ENCODE measurements at regions not wholly inside any gene's neighbourhood (a gene's known extent, or its start where the extent isn't known, plus 50 kb on each side); places are given as distances from the start of the nearest gene placed in this dataset.
"Not testable (repeated sequence)": the region's sequence is repeated elsewhere in the genome, so short reads cannot be mapped to it uniquely, and the experiment has no call there.

DNA sequence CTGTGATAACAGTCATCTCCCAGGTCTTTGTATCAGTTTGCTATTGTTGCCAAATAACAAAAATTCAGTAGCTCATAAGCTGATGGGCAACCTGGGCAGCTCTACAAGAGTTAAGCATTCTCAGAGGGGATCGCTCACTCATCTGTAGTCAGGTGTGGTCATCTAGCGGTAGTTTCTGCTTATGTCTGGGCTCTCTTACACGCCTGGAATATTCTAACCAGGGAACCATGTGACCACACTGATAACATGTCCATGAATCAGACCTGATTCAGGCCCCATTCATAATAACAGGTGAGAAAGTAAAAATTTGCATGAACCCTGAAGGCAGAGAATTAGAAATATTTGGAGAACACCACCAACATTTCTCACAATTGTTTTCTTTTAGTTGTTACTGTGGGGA lies 576.1 kb downstream of the SLCO4C1 start:
- no peak overlapping the region for H3K4me3 ChIP-seq (ENCODE audit: insufficient read depth, low read length, poor library complexity, severe bottlenecking)
- H4K20me1 ChIP-seq (ENCODE audit: low read depth, low read length): no peaks in the 10 kb centered on the region
- H3K27ac ChIP-seq (ENCODE audit: low read depth, low read length): no peak overlapping the region
- TF ChIP-seq EZH2phosphoT487 (conservative IDR thresholded peaks at IDR 0.05; ENCODE audit: low read length): no peak
- TF ChIP-seq, protein P1, sequence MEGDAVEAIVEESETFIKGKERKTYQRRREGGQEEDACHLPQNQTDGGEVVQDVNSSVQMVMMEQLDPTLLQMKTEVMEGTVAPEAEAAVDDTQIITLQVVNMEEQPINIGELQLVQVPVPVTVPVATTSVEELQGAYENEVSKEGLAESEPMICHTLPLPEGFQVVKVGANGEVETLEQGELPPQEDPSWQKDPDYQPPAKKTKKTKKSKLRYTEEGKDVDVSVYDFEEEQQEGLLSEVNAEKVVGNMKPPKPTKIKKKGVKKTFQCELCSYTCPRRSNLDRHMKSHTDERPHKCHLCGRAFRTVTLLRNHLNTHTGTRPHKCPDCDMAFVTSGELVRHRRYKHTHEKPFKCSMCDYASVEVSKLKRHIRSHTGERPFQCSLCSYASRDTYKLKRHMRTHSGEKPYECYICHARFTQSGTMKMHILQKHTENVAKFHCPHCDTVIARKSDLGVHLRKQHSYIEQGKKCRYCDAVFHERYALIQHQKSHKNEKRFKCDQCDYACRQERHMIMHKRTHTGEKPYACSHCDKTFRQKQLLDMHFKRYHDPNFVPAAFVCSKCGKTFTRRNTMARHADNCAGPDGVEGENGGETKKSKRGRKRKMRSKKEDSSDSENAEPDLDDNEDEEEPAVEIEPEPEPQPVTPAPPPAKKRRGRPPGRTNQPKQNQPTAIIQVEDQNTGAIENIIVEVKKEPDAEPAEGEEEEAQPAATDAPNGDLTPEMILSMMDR (IDR thresholded peaks at IDR 0.05; ENCODE audit: insufficient read depth, low read length, poor library complexity, severe bottlenecking): no peak
- no peaks in the 10 kb centered on the region for H3F3A ChIP-seq (ENCODE audit: insufficient read depth)
- H3K27me3 ChIP-seq (ENCODE audit: low read length): no peaks in the 10 kb centered on the region
- H3K9ac ChIP-seq (ENCODE audit: low read length): no peak overlapping the region
- no peaks in the 10 kb centered on the region for H3K9me2 ChIP-seq (replicated peaks; ENCODE audit: insufficient read depth, low read length)
- no peak overlapping the region for H3K4me2 ChIP-seq (ENCODE audit: low read depth, low read length, poor library complexity, severe bottlenecking)
- no peak overlapping the region for H2AFZ ChIP-seq (ENCODE audit: low read depth, low read length, severe bottlenecking)
- H3K36me3 ChIP-seq (ENCODE audit: low read length): no peaks in the 10 kb centered on the region
- H3K79me2 ChIP-seq (ENCODE audit: insufficient read depth, low read length): no peaks in the 10 kb centered on the region
- H3K9me3 ChIP-seq (ENCODE audit: insufficient read depth, low read length): no peaks in the 10 kb centered on the region

DNA sequence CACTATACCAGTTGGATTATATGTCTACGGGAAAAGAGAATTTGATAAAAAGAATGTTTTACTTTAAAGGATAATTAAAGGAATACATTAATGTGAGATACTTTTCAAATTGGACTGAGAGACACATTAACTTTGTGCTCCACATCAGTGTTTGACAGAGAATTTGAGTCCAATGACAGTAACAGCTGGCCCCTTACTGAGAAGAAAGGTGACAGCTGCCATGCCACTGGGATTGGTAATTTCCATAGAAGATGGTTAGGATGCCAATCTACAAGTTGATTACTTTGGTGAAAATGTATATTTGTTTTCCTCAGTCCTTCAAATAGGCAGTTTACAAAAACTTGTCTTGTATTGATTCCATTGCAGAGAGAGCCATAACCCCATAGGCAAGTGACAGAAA lies 578.4 kb downstream of the SLCO4C1 start:
- H3K4me2 ChIP-seq (ENCODE audit: low read depth, low read length, poor library complexity, severe bottlenecking): no peak overlapping the region
- H3K9me2 ChIP-seq (replicated peaks; ENCODE audit: insufficient read depth, low read length): no peaks in the 10 kb centered on the region
- H3K4me3 ChIP-seq (ENCODE audit: insufficient read depth, low read length, poor library complexity, severe bottlenecking): no peak overlapping the region
- H3K36me3 ChIP-seq (ENCODE audit: low read length): no peaks in the 10 kb centered on the region
- H3K27me3 ChIP-seq (ENCODE audit: low read length): no peaks in the 10 kb centered on the region
- TF ChIP-seq EZH2phosphoT487 (conservative IDR thresholded peaks at IDR 0.05; ENCODE audit: low read length): no peak
- TF ChIP-seq, protein P1 (IDR thresholded peaks at IDR 0.05; ENCODE audit: insufficient read depth, low read length, poor library complexity, severe bottlenecking): no peak
- H4K20me1 ChIP-seq (ENCODE audit: low read depth, low read length): no peaks in the 10 kb centered on the region
- H3K79me2 ChIP-seq (ENCODE audit: insufficient read depth, low read length): no peaks in the 10 kb centered on the region
- no peak overlapping the region for H2AFZ ChIP-seq (ENCODE audit: low read depth, low read length, severe bottlenecking)
- H3K9me3 ChIP-seq (ENCODE audit: insufficient read depth, low read length): no peaks in the 10 kb centered on the region
- H3K9ac ChIP-seq (ENCODE audit: low read length): no peak overlapping the region
- no peak overlapping the region for H3K27ac ChIP-seq (ENCODE audit: low read depth, low read length)
- no peaks in the 10 kb centered on the region for H3F3A ChIP-seq (ENCODE audit: insufficient read depth)

DNA sequence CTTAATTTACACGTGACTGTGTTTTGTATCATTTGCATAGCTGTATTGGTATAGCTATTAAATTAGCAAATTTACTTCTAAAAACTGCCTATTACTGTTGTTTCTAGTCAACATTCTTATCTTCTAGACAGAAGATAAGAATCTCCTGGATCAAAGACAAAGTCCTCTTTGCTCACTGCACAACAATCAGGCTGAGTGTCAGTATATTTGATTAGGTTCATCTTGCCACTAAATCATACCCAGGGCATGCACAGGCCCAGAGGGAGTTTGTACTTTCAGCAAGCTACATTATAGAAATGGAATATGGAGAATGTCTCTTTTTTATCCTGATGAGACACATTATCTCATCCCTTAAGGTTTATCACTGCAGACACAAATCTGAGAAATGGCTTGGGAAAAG lies 579.1 kb downstream of the SLCO4C1 start:
- Histone ChIP-seq H4K20me1 (ENCODE audit: low read depth, low read length) (no peaks in the 10 kb centered on the region), H3K9me2 (replicated peaks; ENCODE audit: insufficient read depth, low read length) (no peaks in the 10 kb centered on the region), H3K4me3 (ENCODE audit: insufficient read depth, low read length, poor library complexity, severe bottlenecking) (no peak overlapping the region), H3K27me3 (ENCODE audit: low read length) (no peaks in the 10 kb centered on the region), H3K4me2 (ENCODE audit: low read depth, low read length, poor library complexity, severe bottlenecking) (no peak overlapping the region), H2AFZ (ENCODE audit: low read depth, low read length, severe bottlenecking) (no peak overlapping the region), H3K27ac (ENCODE audit: low read depth, low read length) (no peak overlapping the region), H3F3A (ENCODE audit: insufficient read depth) (no peaks in the 10 kb centered on the region), H3K36me3 (ENCODE audit: low read length) (no peaks in the 10 kb centered on the region), H3K9ac (ENCODE audit: low read length) (no peak overlapping the region), H3K79me2 (ENCODE audit: insufficient read depth, low read length) (no peaks in the 10 kb centered on the region), H3K9me3 (ENCODE audit: insufficient read depth, low read length) (no peaks in the 10 kb centered on the region)
- no peak for TF ChIP-seq EZH2phosphoT487 (conservative IDR thresholded peaks at IDR 0.05; ENCODE audit: low read length)
- TF ChIP-seq, protein P1 (IDR thresholded peaks at IDR 0.05; ENCODE audit: insufficient read depth, low read length, poor library complexity, severe bottlenecking): no peak

DNA sequence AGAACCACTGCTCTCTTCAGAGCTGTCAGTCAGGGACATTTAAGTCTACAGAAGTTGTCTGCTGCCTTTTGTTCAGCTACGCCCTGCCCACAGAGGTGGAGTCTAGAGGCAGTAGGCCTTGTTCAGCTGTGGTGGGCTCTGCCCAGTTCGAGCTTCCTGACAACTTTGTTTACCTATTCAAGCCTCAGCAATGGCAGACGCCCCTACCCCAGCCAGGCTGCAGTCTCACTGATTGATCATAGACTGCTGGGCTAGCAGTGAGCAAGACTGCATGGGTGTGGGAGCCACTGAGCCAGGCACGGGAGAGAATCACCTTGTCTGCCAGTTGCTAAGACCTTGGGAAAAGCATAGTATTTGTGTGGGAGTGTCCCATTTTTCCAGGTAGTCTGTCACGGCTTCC lies 580.3 kb downstream of the SLCO4C1 start:
- not testable (repeated sequence) for H3K9me2 ChIP-seq (replicated peaks; ENCODE audit: insufficient read depth, low read length); H3K4me2 ChIP-seq (ENCODE audit: low read depth, low read length, poor library complexity, severe bottlenecking); H2AFZ ChIP-seq (ENCODE audit: low read depth, low read length, severe bottlenecking); H3K79me2 ChIP-seq (ENCODE audit: insufficient read depth, low read length); H3K27me3 ChIP-seq (ENCODE audit: low read length); H4K20me1 ChIP-seq (ENCODE audit: low read depth, low read length); H3K9ac ChIP-seq (ENCODE audit: low read length); H3F3A ChIP-seq (ENCODE audit: insufficient read depth); H3K36me3 ChIP-seq (ENCODE audit: low read length); H3K27ac ChIP-seq (ENCODE audit: low read depth, low read length); H3K4me3 ChIP-seq (ENCODE audit: insufficient read depth, low read length, poor library complexity, severe bottlenecking); H3K9me3 ChIP-seq (ENCODE audit: insufficient read depth, low read length)

Measured in SU-DHL-6 (cell line).